Loucy (cell line): ENCODE measurements at regions not wholly inside any gene's neighbourhood (a gene's known extent, or its start where the extent isn't known, plus 50 kb on each side); places are given as distances from the start of the nearest gene placed in this dataset.

Experiments used
- H2AFZ ChIP-seq: fragments of 200-600 bp; sonication (generic); 2 replicates; pipeline ENCODE4 v1.6.0; 2016; ENCODE audit warnings: antibody characterized with exemption, mild to moderate bottlenecking, low read length, moderate library complexity
- H3F3A ChIP-seq: fragments of 200-600 bp; 2 replicates; pipeline ENCODE4 v1.6.0; 2016; ENCODE audit warnings: antibody characterized with exemption, low read depth, mild to moderate bottlenecking
- H3K27me3 ChIP-seq: fragments of 200-600 bp; sonication (generic); 2 replicates; pipeline ENCODE4 v1.6.1; 2014; ENCODE audit warnings: low read length, mild to moderate bottlenecking; ENCODE audit not compliant: insufficient read depth, poor library complexity, severe bottlenecking
- H3K36me3 ChIP-seq: fragments of 200-600 bp; sonication (generic); 2 replicates; pipeline ENCODE4 v1.6.1; 2016; ENCODE audit warnings: low read length; ENCODE audit not compliant: insufficient read depth
- H3K4me1 ChIP-seq: fragments of 200-600 bp; sonication (generic); 2 replicates; pipeline ENCODE4 v1.5.1; 2014; ENCODE audit warnings: low read length, mild to moderate bottlenecking; ENCODE audit not compliant: insufficient read depth, poor library complexity, severe bottlenecking
- H3K4me2 ChIP-seq: fragments of 200-600 bp; sonication (generic); 2 replicates; pipeline ENCODE4 v1.6.0; 2014; ENCODE audit warnings: antibody characterized with exemption, low read length, low read depth, mild to moderate bottlenecking; ENCODE audit not compliant: poor library complexity, severe bottlenecking
- H3K4me3 ChIP-seq: fragments of 200-600 bp; sonication (generic); 2 replicates; pipeline ENCODE4 v1.5.1; 2014; ENCODE audit warnings: low read length, mild to moderate bottlenecking, mixed read lengths; ENCODE audit not compliant: poor library complexity, severe bottlenecking
- H3K79me2 ChIP-seq: fragments of 200-600 bp; sonication (generic); 2 replicates; pipeline ENCODE4 v1.6.1; 2014; ENCODE audit warnings: low read length; ENCODE audit not compliant: insufficient read depth
- H3K9ac ChIP-seq: fragments of 200-600 bp; sonication (generic); 2 replicates; pipeline ENCODE4 v1.6.0; 2014; ENCODE audit warnings: mild to moderate bottlenecking, low read depth, low read length, moderate library complexity; ENCODE audit not compliant: poor library complexity, severe bottlenecking
- H3K9me2 ChIP-seq: fragments of 200-600 bp; sonication (generic); replicated peaks from 2 replicates; pipeline ENCODE4 v1.6.1; 2016; ENCODE audit warnings: low read depth, low read length, mixed read lengths
- H3K9me3 ChIP-seq: fragments of 200-600 bp; sonication (generic); 2 replicates; pipeline ENCODE4 v1.6.1; 2014; ENCODE audit warnings: mild to moderate bottlenecking, antibody characterized with exemption, low read length, low read depth; ENCODE audit not compliant: insufficient read depth
- H4K20me1 ChIP-seq: fragments of 200-600 bp; sonication (generic); 2 replicates; pipeline ENCODE4 v1.6.0; 2014; ENCODE audit warnings: antibody characterized with exemption, low read length, mild to moderate bottlenecking; ENCODE audit not compliant: insufficient read depth, poor library complexity, severe bottlenecking
- CTCF ChIP-seq: fragments of 200-600 bp; sonication (generic); conservative IDR thresholded peaks from 2 replicates; pipeline ENCODE4 v1.5.1; 2014; ENCODE audit warnings: mild to moderate bottlenecking, antibody characterized with exemption, low read length
- EZH2phosphoT487 ChIP-seq: fragments of 200-600 bp; IDR thresholded peaks from 2 replicates; pipeline ENCODE4 v1.6.1; 2018; ENCODE audit warnings: antibody characterized with exemption, mild to moderate bottlenecking, moderate library complexity, borderline replicate concordance

- H3K36me3 ChIP-seq, result no peaks in the 10 kb centered on the region
- TF ChIP-seq EZH2phosphoT487 (no peak), CTCF (no peak)
- H3K79me2 ChIP-seq, result no peaks in the 10 kb centered on the region
- H3K4me1 ChIP-seq, result no peaks in the 10 kb centered on the region
- H3K9me2 ChIP-seq, result no peaks in the 10 kb centered on the region
- H3K4me2 ChIP-seq, result no peak overlapping the region
- H3K27me3 ChIP-seq, result no peaks in the 10 kb centered on the region
- no peak overlapping the region for H2AFZ ChIP-seq
- H3K9me3 ChIP-seq, result no peaks in the 10 kb centered on the region
- no peak overlapping the region for H3K9ac ChIP-seq
- H4K20me1 ChIP-seq, result no peaks in the 10 kb centered on the region
- H3F3A ChIP-seq, result no peaks in the 10 kb centered on the region
- no peak overlapping the region for H3K4me3 ChIP-seq
Observed at GRCh38 chr2:167501618-167502017, 613.3 kb downstream of the XIRP2 start.

GRCh38 chr2:167493862-167494261 is 605.6 kb downstream of the XIRP2 start:
- Histone ChIP-seq H3K9ac (no peak overlapping the region), H3K4me3 (no peak overlapping the region), H2AFZ (no peak overlapping the region), H3K79me2 (no peaks in the 10 kb centered on the region), H3K36me3 (no peaks in the 10 kb centered on the region), H3K4me1 (no peaks in the 10 kb centered on the region), H3F3A (no peaks in the 10 kb centered on the region), H3K27me3 (no peaks in the 10 kb centered on the region), H3K9me2 (no peaks in the 10 kb centered on the region), H4K20me1 (no peaks in the 10 kb centered on the region), H3K9me3 (no peaks in the 10 kb centered on the region), H3K4me2 (no peak overlapping the region)
- no peak for TF ChIP-seq EZH2phosphoT487
- no peak for TF ChIP-seq CTCF

- Histone ChIP-seq H3K9me3 (no peaks in the 10 kb centered on the region), H3K36me3 (no peaks in the 10 kb centered on the region), H3K4me1 (no peaks in the 10 kb centered on the region), H3K9me2 (no peaks in the 10 kb centered on the region), H3K27me3 (no peaks in the 10 kb centered on the region), H3F3A (no peaks in the 10 kb centered on the region), H3K79me2 (no peaks in the 10 kb centered on the region), H3K4me3 (no peak overlapping the region), H3K4me2 (no peak overlapping the region), H4K20me1 (no peaks in the 10 kb centered on the region), H3K9ac (no peak overlapping the region), H2AFZ (no peak overlapping the region)
- TF ChIP-seq CTCF (no peak), EZH2phosphoT487 (no peak)
Observed at GRCh38 chr2:167492486-167492885, 604.2 kb downstream of the XIRP2 start.
